ENCODE measurements at regions not wholly inside any gene's neighbourhood (a gene's known extent, or its start where the extent isn't known, plus 50 kb on each side); places are given as distances from the start of the nearest gene placed in this dataset.

DNA sequence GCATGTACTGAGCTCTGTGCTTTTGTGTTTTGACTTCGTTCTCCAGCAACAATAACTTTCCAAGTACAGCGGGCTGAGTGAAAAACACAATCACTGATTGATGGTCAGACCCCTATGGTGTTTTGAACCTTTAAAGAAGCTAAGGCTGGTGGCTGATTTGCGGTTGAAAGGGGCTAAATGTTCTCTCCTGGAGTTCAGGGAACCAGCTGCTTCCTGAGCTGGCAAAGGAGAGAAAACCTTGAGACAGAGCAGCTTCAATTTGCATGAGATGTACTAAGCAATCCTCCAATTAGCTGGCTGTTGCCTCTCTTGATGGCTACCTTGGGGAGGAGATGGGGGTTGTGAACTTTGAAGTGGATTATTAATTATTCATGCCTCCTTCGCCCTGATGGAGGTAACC, 546.7 kb upstream of the SEL1L start:
- peak; percentile 16 for DNase-seq (ENCODE audit: low spot score)
- peak; percentile 94 for ATAC-seq

DNA sequence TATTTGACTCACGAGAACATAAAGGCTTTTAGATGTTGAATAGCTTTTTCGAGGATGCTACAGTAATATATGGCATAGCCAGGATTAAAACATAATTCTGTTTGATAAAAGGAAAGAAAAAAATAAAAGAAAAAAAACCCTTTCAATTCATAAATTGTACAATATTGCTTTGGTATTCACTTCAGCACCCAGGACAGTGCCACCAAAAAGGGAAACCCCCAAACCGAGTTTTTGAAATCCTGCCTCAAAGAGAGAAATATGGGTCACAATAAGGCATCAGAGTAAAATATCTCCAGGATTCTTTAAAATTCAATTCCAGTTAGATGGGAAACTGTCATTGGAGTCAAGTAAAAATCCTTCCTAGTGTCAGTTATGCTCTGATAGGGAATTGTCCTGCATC, 551.2 kb upstream of the SEL1L start:
- Mint-ChIP-seq H3K36me3 (no peaks in the 10 kb centered on the region), H3K9me3 (no peaks in the 10 kb centered on the region), H3K27me3 (ENCODE audit: low read depth) (0 out of 2 replicates have a peak, but pooled peaks cover 3% of the 10 kb centered on the region), H3K27ac (no peak overlapping the region), H3K4me3 (no peak overlapping the region), H3K4me1 (peaks cover 38% of the 10 kb centered on the region)
- DNase-seq (ENCODE audit: low spot score) (no peak), ATAC-seq (no peak)
- POLR2A ChIA-PET = no interaction called here
- CTCF ChIA-PET = no interaction called here
- TF ChIP-seq, protein P1, sequence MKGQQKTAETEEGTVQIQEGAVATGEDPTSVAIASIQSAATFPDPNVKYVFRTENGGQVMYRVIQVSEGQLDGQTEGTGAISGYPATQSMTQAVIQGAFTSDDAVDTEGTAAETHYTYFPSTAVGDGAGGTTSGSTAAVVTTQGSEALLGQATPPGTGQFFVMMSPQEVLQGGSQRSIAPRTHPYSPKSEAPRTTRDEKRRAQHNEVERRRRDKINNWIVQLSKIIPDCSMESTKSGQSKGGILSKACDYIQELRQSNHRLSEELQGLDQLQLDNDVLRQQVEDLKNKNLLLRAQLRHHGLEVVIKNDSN (CRISPR knock-in tag; IDR thresholded peaks at IDR 0.05) = no peak
- TF ChIP-seq NR3C1 (CRISPR knock-in tag; conservative IDR thresholded peaks at IDR 0.05; ENCODE audit: low read depth) (no peak), TEAD1 (CRISPR knock-in tag; IDR thresholded peaks at IDR 0.05) (no peak), NFE2L1 (CRISPR knock-in tag; IDR thresholded peaks at IDR 0.05) (no peak), RELA (CRISPR knock-in tag; IDR thresholded peaks at IDR 0.05; ENCODE audit: borderline replicate concordance) (no peak), SMAD4 (CRISPR knock-in tag; IDR thresholded peaks at IDR 0.05) (no peak), GRHL2 (CRISPR knock-in tag; IDR thresholded peaks at IDR 0.05; ENCODE audit: insufficient replicate concordance, severe bottlenecking) (no peak), KAT7 (CRISPR knock-in tag; IDR thresholded peaks at IDR 0.05; ENCODE audit: borderline replicate concordance) (no peak)
- TF ChIP-seq, protein P2, sequence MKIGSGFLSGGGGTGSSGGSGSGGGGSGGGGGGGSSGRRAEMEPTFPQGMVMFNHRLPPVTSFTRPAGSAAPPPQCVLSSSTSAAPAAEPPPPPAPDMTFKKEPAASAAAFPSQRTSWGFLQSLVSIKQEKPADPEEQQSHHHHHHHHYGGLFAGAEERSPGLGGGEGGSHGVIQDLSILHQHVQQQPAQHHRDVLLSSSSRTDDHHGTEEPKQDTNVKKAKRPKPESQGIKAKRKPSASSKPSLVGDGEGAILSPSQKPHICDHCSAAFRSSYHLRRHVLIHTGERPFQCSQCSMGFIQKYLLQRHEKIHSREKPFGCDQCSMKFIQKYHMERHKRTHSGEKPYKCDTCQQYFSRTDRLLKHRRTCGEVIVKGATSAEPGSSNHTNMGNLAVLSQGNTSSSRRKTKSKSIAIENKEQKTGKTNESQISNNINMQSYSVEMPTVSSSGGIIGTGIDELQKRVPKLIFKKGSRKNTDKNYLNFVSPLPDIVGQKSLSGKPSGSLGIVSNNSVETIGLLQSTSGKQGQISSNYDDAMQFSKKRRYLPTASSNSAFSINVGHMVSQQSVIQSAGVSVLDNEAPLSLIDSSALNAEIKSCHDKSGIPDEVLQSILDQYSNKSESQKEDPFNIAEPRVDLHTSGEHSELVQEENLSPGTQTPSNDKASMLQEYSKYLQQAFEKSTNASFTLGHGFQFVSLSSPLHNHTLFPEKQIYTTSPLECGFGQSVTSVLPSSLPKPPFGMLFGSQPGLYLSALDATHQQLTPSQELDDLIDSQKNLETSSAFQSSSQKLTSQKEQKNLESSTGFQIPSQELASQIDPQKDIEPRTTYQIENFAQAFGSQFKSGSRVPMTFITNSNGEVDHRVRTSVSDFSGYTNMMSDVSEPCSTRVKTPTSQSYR (CRISPR knock-in tag; IDR thresholded peaks at IDR 0.05) = no peak
- TF ChIP-seq, protein P3, sequence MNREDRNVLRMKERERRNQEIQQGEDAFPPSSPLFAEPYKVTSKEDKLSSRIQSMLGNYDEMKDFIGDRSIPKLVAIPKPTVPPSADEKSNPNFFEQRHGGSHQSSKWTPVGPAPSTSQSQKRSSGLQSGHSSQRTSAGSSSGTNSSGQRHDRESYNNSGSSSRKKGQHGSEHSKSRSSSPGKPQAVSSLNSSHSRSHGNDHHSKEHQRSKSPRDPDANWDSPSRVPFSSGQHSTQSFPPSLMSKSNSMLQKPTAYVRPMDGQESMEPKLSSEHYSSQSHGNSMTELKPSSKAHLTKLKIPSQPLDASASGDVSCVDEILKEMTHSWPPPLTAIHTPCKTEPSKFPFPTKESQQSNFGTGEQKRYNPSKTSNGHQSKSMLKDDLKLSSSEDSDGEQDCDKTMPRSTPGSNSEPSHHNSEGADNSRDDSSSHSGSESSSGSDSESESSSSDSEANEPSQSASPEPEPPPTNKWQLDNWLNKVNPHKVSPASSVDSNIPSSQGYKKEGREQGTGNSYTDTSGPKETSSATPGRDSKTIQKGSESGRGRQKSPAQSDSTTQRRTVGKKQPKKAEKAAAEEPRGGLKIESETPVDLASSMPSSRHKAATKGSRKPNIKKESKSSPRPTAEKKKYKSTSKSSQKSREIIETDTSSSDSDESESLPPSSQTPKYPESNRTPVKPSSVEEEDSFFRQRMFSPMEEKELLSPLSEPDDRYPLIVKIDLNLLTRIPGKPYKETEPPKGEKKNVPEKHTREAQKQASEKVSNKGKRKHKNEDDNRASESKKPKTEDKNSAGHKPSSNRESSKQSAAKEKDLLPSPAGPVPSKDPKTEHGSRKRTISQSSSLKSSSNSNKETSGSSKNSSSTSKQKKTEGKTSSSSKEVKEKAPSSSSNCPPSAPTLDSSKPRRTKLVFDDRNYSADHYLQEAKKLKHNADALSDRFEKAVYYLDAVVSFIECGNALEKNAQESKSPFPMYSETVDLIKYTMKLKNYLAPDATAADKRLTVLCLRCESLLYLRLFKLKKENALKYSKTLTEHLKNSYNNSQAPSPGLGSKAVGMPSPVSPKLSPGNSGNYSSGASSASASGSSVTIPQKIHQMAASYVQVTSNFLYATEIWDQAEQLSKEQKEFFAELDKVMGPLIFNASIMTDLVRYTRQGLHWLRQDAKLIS (CRISPR knock-in tag; IDR thresholded peaks at IDR 0.05; ENCODE audit: borderline replicate concordance) = no peak

More for the DNA sequence above, 546.7 kb upstream of the SEL1L start:
- H3K36me3 Mint-ChIP-seq = peaks cover 5% of the 10 kb centered on the region
- H3K4me1 Mint-ChIP-seq = peaks cover 43% of the 10 kb centered on the region
- peaks cover 6% of the 10 kb centered on the region for H3K9me3 Mint-ChIP-seq
- TF ChIP-seq, protein P4, sequence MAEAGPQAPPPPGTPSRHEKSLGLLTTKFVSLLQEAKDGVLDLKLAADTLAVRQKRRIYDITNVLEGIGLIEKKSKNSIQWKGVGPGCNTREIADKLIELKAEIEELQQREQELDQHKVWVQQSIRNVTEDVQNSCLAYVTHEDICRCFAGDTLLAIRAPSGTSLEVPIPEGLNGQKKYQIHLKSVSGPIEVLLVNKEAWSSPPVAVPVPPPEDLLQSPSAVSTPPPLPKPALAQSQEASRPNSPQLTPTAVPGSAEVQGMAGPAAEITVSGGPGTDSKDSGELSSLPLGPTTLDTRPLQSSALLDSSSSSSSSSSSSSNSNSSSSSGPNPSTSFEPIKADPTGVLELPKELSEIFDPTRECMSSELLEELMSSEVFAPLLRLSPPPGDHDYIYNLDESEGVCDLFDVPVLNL (CRISPR knock-in tag; IDR thresholded peaks at IDR 0.05; ENCODE audit: borderline replicate concordance, low read depth) = no peak
- TF ChIP-seq, protein P5, sequence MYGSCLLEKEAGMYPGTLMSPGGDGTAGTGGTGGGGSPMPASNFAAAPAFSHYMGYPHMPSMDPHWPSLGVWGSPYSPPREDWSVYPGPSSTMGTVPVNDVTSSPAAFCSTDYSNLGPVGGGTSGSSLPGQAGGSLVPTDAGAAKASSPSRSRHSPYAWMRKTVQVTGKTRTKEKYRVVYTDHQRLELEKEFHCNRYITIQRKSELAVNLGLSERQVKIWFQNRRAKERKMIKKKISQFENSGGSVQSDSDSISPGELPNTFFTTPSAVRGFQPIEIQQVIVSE (CRISPR knock-in tag; IDR thresholded peaks at IDR 0.05; ENCODE audit: borderline replicate concordance) = no peak
- TF ChIP-seq PRRX2 (CRISPR knock-in tag; IDR thresholded peaks at IDR 0.05) (no peak), RELA (CRISPR knock-in tag; IDR thresholded peaks at IDR 0.05; ENCODE audit: borderline replicate concordance) (no peak), FOXP4 (CRISPR knock-in tag; IDR thresholded peaks at IDR 0.05) (peak; percentile 72; the same call in 1 of the 2 replicates), ZNF317 (CRISPR knock-in tag; IDR thresholded peaks at IDR 0.05; ENCODE audit: borderline replicate concordance, low read depth) (no peak), KAT7 (CRISPR knock-in tag; IDR thresholded peaks at IDR 0.05; ENCODE audit: borderline replicate concordance) (no peak), NFE2L1 (CRISPR knock-in tag; IDR thresholded peaks at IDR 0.05) (no peak), MYBL2 (CRISPR knock-in tag; IDR thresholded peaks at IDR 0.05) (no peak), TEAD1 (CRISPR knock-in tag; IDR thresholded peaks at IDR 0.05) (peak; percentile 84; the same call in 1 of the 2 replicates), ZBTB21 (CRISPR knock-in tag; IDR thresholded peaks at IDR 0.05; ENCODE audit: borderline replicate concordance) (0 out of 2 replicates have a peak, but pooled peaks have one; percentile 26), FOXK1 (CRISPR knock-in tag; IDR thresholded peaks at IDR 0.05) (0 out of 2 replicates have a peak, but pooled peaks have one; percentile 26), ETV6 (CRISPR knock-in tag; IDR thresholded peaks at IDR 0.05) (no peak), ZNF423 (CRISPR knock-in tag; IDR thresholded peaks at IDR 0.05) (no peak)
- TF ChIP-seq, protein P6, sequence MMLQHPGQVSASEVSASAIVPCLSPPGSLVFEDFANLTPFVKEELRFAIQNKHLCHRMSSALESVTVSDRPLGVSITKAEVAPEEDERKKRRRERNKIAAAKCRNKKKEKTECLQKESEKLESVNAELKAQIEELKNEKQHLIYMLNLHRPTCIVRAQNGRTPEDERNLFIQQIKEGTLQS (CRISPR knock-in tag; conservative IDR thresholded peaks at IDR 0.05) = no peak
- TF ChIP-seq, protein P7, sequence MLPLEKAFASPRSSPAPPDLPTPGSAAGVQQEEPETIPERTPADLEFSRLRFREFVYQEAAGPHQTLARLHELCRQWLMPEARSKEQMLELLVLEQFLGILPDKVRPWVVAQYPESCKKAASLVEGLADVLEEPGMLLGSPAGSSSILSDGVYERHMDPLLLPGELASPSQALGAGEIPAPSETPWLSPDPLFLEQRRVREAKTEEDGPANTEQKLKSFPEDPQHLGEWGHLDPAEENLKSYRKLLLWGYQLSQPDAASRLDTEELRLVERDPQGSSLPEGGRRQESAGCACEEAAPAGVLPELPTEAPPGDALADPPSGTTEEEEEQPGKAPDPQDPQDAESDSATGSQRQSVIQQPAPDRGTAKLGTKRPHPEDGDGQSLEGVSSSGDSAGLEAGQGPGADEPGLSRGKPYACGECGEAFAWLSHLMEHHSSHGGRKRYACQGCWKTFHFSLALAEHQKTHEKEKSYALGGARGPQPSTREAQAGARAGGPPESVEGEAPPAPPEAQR (CRISPR knock-in tag; IDR thresholded peaks at IDR 0.05) = no peak
- H3K27me3 Mint-ChIP-seq (ENCODE audit: low read depth) = peaks cover 8% of the 10 kb centered on the region
- CTCF ChIA-PET = interaction anchor here (0.6 to 2.0 kb wide), 5 partner anchors 10 to 445 kb away, joined by 3 to 6 read pairs (median 4); no protein-coding TSS in a partner anchor
- POLR2A ChIA-PET = no interaction called here
- H3K4me3 Mint-ChIP-seq = peak overlapping the region; percentile 20; the same call in 1 of the 2 replicates
- H3K27ac Mint-ChIP-seq = peak overlapping the region; percentile 62

Measured in WTC11 (cell line).